Stomach (tissue), 4 donors: ENCODE measurements at regions not wholly inside any gene's neighbourhood (a gene's known extent, or its start where the extent isn't known, plus 50 kb on each side); places are given as distances from the start of the nearest gene placed in this dataset.

ENCODE experiments used
- CTCF ChIP-seq, 7 experiments: fragments of 450-650 bp in 4 of 7; fragments of 200-600 bp in 3 of 7; sonication (generic) in 3 of 7; IDR thresholded peaks; one replicate each; pipeline ENCODE4 v1.5.1; 2016 to 2019; ENCODE audit warnings: antibody characterized with exemption in 7 of 7, control low read depth in 2 of 7, mild to moderate bottlenecking in 1 of 7
- POLR2A ChIP-seq, 4 donors: fragments of 450-650 bp; IDR thresholded peaks; one replicate each; pipeline ENCODE4 v1.6.1; 2016; ENCODE audit warnings: antibody characterized with exemption in 4 of 4, control low read depth in 2 of 4, mild to moderate bottlenecking in 1 of 4, moderate library complexity in 1 of 4
- POLR2AphosphoS5 ChIP-seq, 3 donors: sonication (generic); formaldehyde crosslinking; IDR thresholded peaks; one replicate each; pipeline ENCODE4 v1.6.1; 2016; ENCODE audit warnings: antibody characterized with exemption in 3 of 3

- TF ChIP-seq POLR2AphosphoS5 (IDR thresholded peaks at IDR 0.05) (no peak), CTCF (IDR thresholded peaks at IDR 0.05) (no peak), POLR2A (IDR thresholded peaks at IDR 0.05) (no peak)
Measured at GRCh38 chr6:98695091-98695801, 139.1 kb upstream of the POU3F2 start.
